SK-N-SH (cell line): ENCODE measurements at regions not wholly inside any gene's neighbourhood (a gene's known extent, or its start where the extent isn't known, plus 50 kb on each side); places are given as distances from the start of the nearest gene placed in this dataset.

ENCODE experiments used
- CTCF ChIA-PET: fragments of 300-600, 350-600 bp; formaldehyde crosslinking; extraction: SDS; loops from one replicate; lab custom pipeline; 2021; lab: Yijun Ruan, JAX
- POLR2A ChIA-PET: fragments of 350-600 bp; sonication (Branson Sonifier 250); formaldehyde crosslinking; extraction: SDS; loops from one replicate; lab custom pipeline; 2020; ENCODE audit warnings: antibody characterized with exemption, inconsistent platforms; lab: Yijun Ruan, JAX
- DNase-seq: peaks from one replicate; pipeline ENCODE4 v3.0.0; 2012
- H2AFZ ChIP-seq: fragments of 200-600 bp; sonication (generic); 2 replicates; pipeline ENCODE4 v1.8.1; 2016; ENCODE audit warnings: antibody characterized with exemption, mild to moderate bottlenecking, low read depth
- H3F3A ChIP-seq: fragments of 200-600 bp; sonication (generic); replicated peaks from 2 replicates; pipeline ENCODE3; 2016; ENCODE audit warnings: antibody characterized with exemption, mild to moderate bottlenecking; ENCODE audit not compliant: insufficient read depth
- H3K27ac ChIP-seq, 2 experiments: fragments of 200-500 bp in 1 of 2; fragments of 200-600 bp in 1 of 2; sonication (Bioruptor generic) in 1 of 2; sonication (generic), shearing (Covaris generic) in 1 of 2; 2 replicates each; pipeline versions ENCODE4 v1.5.1 to v1.6.1; 2014 to 2016; ENCODE audit warnings: low read depth in 2 of 2, inconsistent platforms in 1 of 2, low read length in 1 of 2, mild to moderate bottlenecking in 1 of 2, mixed read lengths in 1 of 2
- H3K27me3 ChIP-seq: fragments of 200-600 bp; sonication (generic), shearing (Covaris generic); 2 replicates; pipeline ENCODE4 v1.6.1; 2016; ENCODE audit warnings: mixed run types; ENCODE audit not compliant: insufficient read depth
- H3K36me3 ChIP-seq, 2 experiments: fragments of 200-500 bp in 1 of 2; fragments of 200-600 bp in 1 of 2; sonication (Bioruptor generic) in 1 of 2; sonication (generic) in 1 of 2; replicated peaks in 1 of 2; 2 replicates each; pipeline versions ENCODE3 to v1.5.1; 2014 to 2016; ENCODE audit warnings: low read length in 1 of 2, mild to moderate bottlenecking in 1 of 2; ENCODE audit not compliant: insufficient read depth in 2 of 2, control insufficient read depth in 1 of 2
- H3K4me1 ChIP-seq, 2 experiments: fragments of 200-500 bp in 1 of 2; fragments of 200-600 bp in 1 of 2; sonication (Bioruptor generic) in 1 of 2; sonication (generic), shearing (Covaris generic) in 1 of 2; 2 replicates each; pipeline versions ENCODE4 v1.5.1 to v1.6.1; 2014 to 2016; ENCODE audit warnings: low read depth in 1 of 2, low read length in 1 of 2, mixed run types in 1 of 2; ENCODE audit not compliant: insufficient read depth in 2 of 2, control insufficient read depth in 1 of 2
- H3K4me2 ChIP-seq: fragments of 200-600 bp; sonication (generic), shearing (Covaris generic); 2 replicates; pipeline ENCODE4 v1.6.1; 2017; ENCODE audit warnings: mixed run types
- H3K4me3 ChIP-seq, 2 experiments: fragments of 200-500 bp in 1 of 2; fragments of 200-600 bp in 1 of 2; sonication (Bioruptor generic) in 1 of 2; sonication (generic), shearing (Covaris generic) in 1 of 2; 2 replicates each; pipeline versions ENCODE4 v1.5.1 to v1.8.1; 2014 to 2016; ENCODE audit warnings: low read depth in 2 of 2, inconsistent platforms in 1 of 2, low read length in 1 of 2, mild to moderate bottlenecking in 1 of 2, mixed read lengths in 1 of 2, moderate library complexity in 1 of 2
- H3K79me2 ChIP-seq: fragments of 200-600 bp; sonication (generic); 2 replicates; pipeline ENCODE4 v1.8.1; 2017; ENCODE audit warnings: mild to moderate bottlenecking; ENCODE audit not compliant: insufficient read depth
- H3K9ac ChIP-seq: fragments of 200-600 bp; sonication (generic); 2 replicates; pipeline ENCODE4 v1.6.1; 2017; ENCODE audit warnings: mixed run types
- H3K9me2 ChIP-seq: fragments of 200-600 bp; sonication (generic); 2 replicates; pipeline ENCODE4 v1.6.1; 2017; ENCODE audit warnings: mixed run types
- H3K9me3 ChIP-seq: fragments of 200-600 bp; sonication (generic); 2 replicates; pipeline ENCODE4 v1.6.1; 2017; ENCODE audit warnings: mixed run types, mild to moderate bottlenecking, moderate library complexity
- H4K20me1 ChIP-seq: fragments of 200-600 bp; sonication (generic); 2 replicates; pipeline ENCODE4 v1.6.1; 2017; ENCODE audit warnings: mild to moderate bottlenecking, mixed run types; ENCODE audit not compliant: insufficient read depth
- CTCF ChIP-seq: fragments of 200-600 bp; sonication (generic); IDR thresholded peaks from 2 replicates; pipeline ENCODE4 v1.6.1; 2017; ENCODE audit warnings: antibody characterized with exemption, mild to moderate bottlenecking, moderate library complexity
- EP300 ChIP-seq, 2 experiments: IDR thresholded peaks; 2 replicates each; pipeline versions ENCODE4 v1.4.0 to v1.6.1; 2012; ENCODE audit warnings: borderline replicate concordance in 1 of 2, low read depth in 1 of 2, low read length in 1 of 2
- GABPA ChIP-seq: IDR thresholded peaks from 2 replicates; pipeline ENCODE4 v1.4.0; 2012; ENCODE audit warnings: low read depth, mild to moderate bottlenecking
- MEF2A ChIP-seq: IDR thresholded peaks from 2 replicates; pipeline ENCODE4 v1.4.0; 2012; ENCODE audit warnings: low read depth, borderline replicate concordance
- PBX3 ChIP-seq: IDR thresholded peaks from 2 replicates; pipeline ENCODE4; 2012
- RCOR1 ChIP-seq: fragments of 150-350 bp; IDR thresholded peaks from 2 replicates; pipeline ENCODE4 v1.6.1; 2017; ENCODE audit warnings: antibody characterized with exemption, low read length
- REST ChIP-seq: IDR thresholded peaks from 2 replicates; pipeline ENCODE4 v1.6.1; 2012; ENCODE audit warnings: mild to moderate bottlenecking, low read depth, low read length, moderate library complexity
- RXRA ChIP-seq: IDR thresholded peaks from 2 replicates; pipeline ENCODE4 v1.4.0; 2012; ENCODE audit warnings: low read depth, mild to moderate bottlenecking, borderline replicate concordance
- SMC3 ChIP-seq: IDR thresholded peaks from 2 replicates; pipeline ENCODE4 v1.6.1; 2012; ENCODE audit warnings: low read depth, low read length, improper control_type of control experiment
- TEAD4 ChIP-seq: IDR thresholded peaks from 2 replicates; pipeline ENCODE4 v1.4.0; 2012; ENCODE audit warnings: mild to moderate bottlenecking, borderline replicate concordance; ENCODE audit not compliant: insufficient read depth
- YY1 ChIP-seq: IDR thresholded peaks from 2 replicates; pipeline ENCODE4 v1.4.0; 2012; ENCODE audit warnings: low read depth, mild to moderate bottlenecking
- ZBTB33 ChIP-seq: IDR thresholded peaks from 2 replicates; pipeline ENCODE4 v1.4.0; 2012; ENCODE audit warnings: low read depth, borderline replicate concordance
- WGBS: methylation state at CpG from one replicate; pipeline ENCODE4 v1.1.6; 2017; ENCODE audit warnings: low lambda C conversion rate; 5-methylcytosine and 5-hydroxymethylcytosine counted together

GRCh38 chr5:40429258-40430100 is 250.2 kb upstream of the PTGER4 start:
- Histone ChIP-seq H3K4me1 (peaks cover 0 to 4% of the 10 kb centered on the region in 2 experiments; a peak in 1 of 4 replicates), H3K9ac (no peak overlapping the region), H3K4me2 (no peak overlapping the region), H3K9me3 (no peaks in the 10 kb centered on the region), H3K4me3 (no peak overlapping the region), H3K79me2 (no peaks in the 10 kb centered on the region), H3K9me2 (no peaks in the 10 kb centered on the region), H2AFZ (no peak overlapping the region), H4K20me1 (no peaks in the 10 kb centered on the region), H3F3A (no peaks in the 10 kb centered on the region), H3K27ac (no peak overlapping the region), H3K36me3 (no peaks in the 10 kb centered on the region), H3K27me3 (no peaks in the 10 kb centered on the region)
- CTCF ChIA-PET: interaction anchor here (1.8 to 2.0 kb wide), 2 partner anchors 12 to 481 kb away, joined by 3 to 5 read pairs; no protein-coding TSS in a partner anchor
- POLR2A ChIA-PET: no interaction called here
- DNase-seq: no peak
- TF ChIP-seq PBX3: no peak
- no peak for TF ChIP-seq RCOR1
- TF ChIP-seq GABPA: no peak
- TF ChIP-seq ZBTB33: no peak
- TF ChIP-seq SMC3: no peak
- TF ChIP-seq REST: no peak
- TF ChIP-seq YY1: no peak
- WGBS: 6% methylated on average over 2 of the region's 2 CpGs

GRCh38 chr5:40428815-40429214 is 250.9 kb upstream of the PTGER4 start:
- Histone ChIP-seq H3K4me2 (no peak overlapping the region), H3K9me3 (no peaks in the 10 kb centered on the region), H3K4me1 (peaks cover 0 to 4% of the 10 kb centered on the region in 2 experiments; a peak in 1 of 4 replicates), H3K27ac (no peak overlapping the region), H3K79me2 (no peaks in the 10 kb centered on the region), H3K9me2 (no peaks in the 10 kb centered on the region), H2AFZ (no peak overlapping the region), H3K4me3 (no peak overlapping the region), H3K9ac (no peak overlapping the region), H3K36me3 (no peaks in the 10 kb centered on the region), H4K20me1 (no peaks in the 10 kb centered on the region), H3F3A (no peaks in the 10 kb centered on the region), H3K27me3 (no peaks in the 10 kb centered on the region)
- 20% methylated on average over 4 of the region's 4 CpGs for WGBS
- ChIA-PET CTCF (interaction anchor here (1.8 kb wide), 1 partner anchor 13 kb away, joined by 3 read pairs; no protein-coding TSS in a partner anchor), POLR2A (no interaction called here)
- no peak for DNase-seq
- no peak for TF ChIP-seq RXRA
- no peak for TF ChIP-seq EP300 (IDR thresholded peaks at IDR 0.05; ENCODE audit: borderline replicate concordance in 1 of 2, low read depth in 1 of 2, low read length in 1 of 2)
- no peak for TF ChIP-seq TEAD4
- no peak for TF ChIP-seq REST
- no peak for TF ChIP-seq CTCF
- no peak for TF ChIP-seq MEF2A
